Muscle of leg (tissue), 3 donors: ENCODE measurements at regions not wholly inside any gene's neighbourhood (a gene's known extent, or its start where the extent isn't known, plus 50 kb on each side); places are given as distances from the start of the nearest gene placed in this dataset.

Experiments used
- DNase-seq: peaks from one replicate; pipeline ENCODE4 v3.0.0; 2013
- H3K27ac ChIP-seq: one replicate; pipeline ENCODE4 v1.5.1; 2013; ENCODE audit warnings: mild to moderate bottlenecking, low read length, control low read depth
- H3K27me3 ChIP-seq: one replicate; pipeline ENCODE4 v1.6.1; 2013; ENCODE audit warnings: low read length; ENCODE audit not compliant: control insufficient read depth, insufficient read depth
- H3K36me3 ChIP-seq: one replicate; pipeline ENCODE4 v1.6.1; 2013; ENCODE audit warnings: low read length; ENCODE audit not compliant: control insufficient read depth, insufficient read depth
- H3K4me1 ChIP-seq: one replicate; pipeline ENCODE4 v1.6.1; 2013; ENCODE audit warnings: low read length; ENCODE audit not compliant: control insufficient read depth, insufficient read depth
- H3K4me3 ChIP-seq: one replicate; pipeline ENCODE4 v1.5.1; 2013; ENCODE audit warnings: low read length, control low read depth
- H3K9me3 ChIP-seq: replicated peaks from 2 replicates; pipeline ENCODE4 v1.6.1; 2013; ENCODE audit warnings: low read depth, low read length; ENCODE audit not compliant: control insufficient read depth
- WGBS: methylation state at CpG from one replicate; pipeline ENCODE4 v1.1.5; 2013; ENCODE audit warnings: missing lambda C conversion rate; ENCODE audit not compliant: insufficient coverage; 5-methylcytosine and 5-hydroxymethylcytosine counted together

GRCh38 chr15:96551196-96551595 is 220.7 kb downstream of the NR2F2 start:
- Histone ChIP-seq H3K27me3 (no peaks in the 10 kb centered on the region), H3K4me1 (no peaks in the 10 kb centered on the region), H3K9me3 (no peaks in the 10 kb centered on the region), H3K36me3 (no peaks in the 10 kb centered on the region), H3K27ac (no peak overlapping the region), H3K4me3 (no peak overlapping the region)
- WGBS = 100% methylated on average over 1 of the region's 4 CpGs
- no peak for DNase-seq

GRCh38 chr15:96551722-96552121 is 221.2 kb downstream of the NR2F2 start:
- H3K27ac ChIP-seq = no peak overlapping the region

GRCh38 chr15:96553006-96553405 is 222.5 kb downstream of the NR2F2 start:
- no peaks in the 10 kb centered on the region for H3K27me3 ChIP-seq
- no peak for DNase-seq
- 100% methylated on average over 2 of the region's 4 CpGs for WGBS

More at GRCh38 chr15:96551722-96552121, 221.2 kb downstream of the NR2F2 start:
- Histone ChIP-seq H3K4me1 (no peaks in the 10 kb centered on the region), H3K9me3 (no peaks in the 10 kb centered on the region), H3K27me3 (no peaks in the 10 kb centered on the region), H3K4me3 (no peak overlapping the region), H3K36me3 (no peaks in the 10 kb centered on the region)
- no CpG with 5 or more reads among the region's 3 CpGs for WGBS
- DNase-seq = no peak

GRCh38 chr15:96553451-96553850 is 223.0 kb downstream of the NR2F2 start:
- DNase-seq = no peak
- no CpG with 5 or more reads among the region's 5 CpGs for WGBS
- Histone ChIP-seq H3K27me3 (no peaks in the 10 kb centered on the region), H3K27ac (no peak overlapping the region), H3K4me3 (no peak overlapping the region), H3K9me3 (no peaks in the 10 kb centered on the region), H3K36me3 (no peaks in the 10 kb centered on the region), H3K4me1 (no peaks in the 10 kb centered on the region)

More at GRCh38 chr15:96553006-96553405, 222.5 kb downstream of the NR2F2 start:
- Histone ChIP-seq H3K36me3 (no peaks in the 10 kb centered on the region), H3K4me3 (no peak overlapping the region), H3K4me1 (no peaks in the 10 kb centered on the region), H3K9me3 (no peaks in the 10 kb centered on the region), H3K27ac (no peak overlapping the region)

GRCh38 chr15:96553931-96554330 is 223.4 kb downstream of the NR2F2 start:
- H3K4me1 ChIP-seq = no peaks in the 10 kb centered on the region
- no peaks in the 10 kb centered on the region for H3K27me3 ChIP-seq
- DNase-seq = no peak
- no peaks in the 10 kb centered on the region for H3K36me3 ChIP-seq
- no peak overlapping the region for H3K27ac ChIP-seq
- WGBS = 93% methylated on average over 3 of the region's 6 CpGs
- no peak overlapping the region for H3K4me3 ChIP-seq
- no peaks in the 10 kb centered on the region for H3K9me3 ChIP-seq

- Histone ChIP-seq H3K4me1 (no peaks in the 10 kb centered on the region), H3K9me3 (no peaks in the 10 kb centered on the region), H3K4me3 (no peak overlapping the region), H3K36me3 (no peaks in the 10 kb centered on the region), H3K27me3 (no peaks in the 10 kb centered on the region), H3K27ac (no peak overlapping the region)
- no peak for DNase-seq
Measured at GRCh38 chr15:96554541-96554940, 224.0 kb downstream of the NR2F2 start.

GRCh38 chr15:96559087-96559486 is 228.6 kb downstream of the NR2F2 start:
- Histone ChIP-seq H3K27me3 (no peaks in the 10 kb centered on the region), H3K4me1 (no peaks in the 10 kb centered on the region), H3K4me3 (no peak overlapping the region), H3K27ac (no peak overlapping the region), H3K9me3 (peaks cover 3% of the 10 kb centered on the region), H3K36me3 (no peaks in the 10 kb centered on the region)
- 100% methylated on average over 1 of the region's 1 CpG for WGBS
- DNase-seq = no peak

GRCh38 chr15:96559631-96560030 is 229.1 kb downstream of the NR2F2 start:
- H3K4me3 ChIP-seq = no peak overlapping the region
- no peak overlapping the region for H3K27ac ChIP-seq
- H3K4me1 ChIP-seq = no peaks in the 10 kb centered on the region
- H3K27me3 ChIP-seq = no peaks in the 10 kb centered on the region
- WGBS = 100% methylated on average over 2 of the region's 4 CpGs
- no peaks in the 10 kb centered on the region for H3K36me3 ChIP-seq
- DNase-seq = no peak
- H3K9me3 ChIP-seq = peaks cover 7% of the 10 kb centered on the region

GRCh38 chr15:96560246-96560895 is 229.9 kb downstream of the NR2F2 start:
- H3K27me3 ChIP-seq = no peaks in the 10 kb centered on the region
- 64% methylated on average over 1 of the region's 3 CpGs for WGBS
- peaks cover 9% of the 10 kb centered on the region for H3K9me3 ChIP-seq
- no peak overlapping the region for H3K4me3 ChIP-seq
- H3K4me1 ChIP-seq = no peaks in the 10 kb centered on the region
- no peak for DNase-seq
- H3K27ac ChIP-seq = no peak overlapping the region
- H3K36me3 ChIP-seq = no peaks in the 10 kb centered on the region

GRCh38 chr15:96561593-96561992 is 231.1 kb downstream of the NR2F2 start:
- H3K4me1 ChIP-seq = no peaks in the 10 kb centered on the region
- WGBS = 56% methylated on average over 1 of the region's 2 CpGs

GRCh38 chr15:96564546-96564945 is 234.0 kb downstream of the NR2F2 start:
- Histone ChIP-seq H3K36me3 (no peaks in the 10 kb centered on the region), H3K27ac (no peak overlapping the region), H3K9me3 (peaks cover 9% of the 10 kb centered on the region), H3K4me1 (no peaks in the 10 kb centered on the region), H3K4me3 (no peak overlapping the region), H3K27me3 (no peaks in the 10 kb centered on the region)
- DNase-seq = no peak
- WGBS = 83% methylated on average over 3 of the region's 3 CpGs

More at GRCh38 chr15:96561593-96561992, 231.1 kb downstream of the NR2F2 start:
- no peak for DNase-seq
- Histone ChIP-seq H3K36me3 (no peaks in the 10 kb centered on the region), H3K27me3 (no peaks in the 10 kb centered on the region), H3K4me3 (no peak overlapping the region), H3K27ac (no peak overlapping the region), H3K9me3 (peaks cover 9% of the 10 kb centered on the region)
